ENCODE measurements at regions not wholly inside any gene's neighbourhood (a gene's known extent, or its start where the extent isn't known, plus 50 kb on each side); places are given as distances from the start of the nearest gene placed in this dataset.
"Not testable (repeated sequence)": the region's sequence is repeated elsewhere in the genome, so short reads cannot be mapped to it uniquely, and the experiment has no call there.

GRCh38 chr4:110414561-110414920, 61.4 kb upstream of the ENPEP start:
- H3K4me3 ChIP-seq: no peak overlapping the region
- DNase-seq (no peak), ATAC-seq (no peak)
- no peaks in the 10 kb centered on the region for H3K4me1 ChIP-seq
- intact Hi-C loops (cut with DNase I): no loop called here
- TF ChIP-seq CTCF (IDR thresholded peaks at IDR 0.05): no peak
- H3K36me3 ChIP-seq (ENCODE audit: insufficient read depth in 1 of 2, low read depth in 1 of 2): no peaks in the 10 kb centered on the region
- no peaks in the 10 kb centered on the region for H3K27me3 ChIP-seq (ENCODE audit: insufficient read depth in 3 of 3, low read length in 2 of 3)
- 35 to 76% (median 58%) methylated on average over 1 of the region's 1 CpG for WGBS, 3 donors
- no peaks in the 10 kb centered on the region for H3K9me3 ChIP-seq
- H3K27ac ChIP-seq: no peak overlapping the region

DNA sequence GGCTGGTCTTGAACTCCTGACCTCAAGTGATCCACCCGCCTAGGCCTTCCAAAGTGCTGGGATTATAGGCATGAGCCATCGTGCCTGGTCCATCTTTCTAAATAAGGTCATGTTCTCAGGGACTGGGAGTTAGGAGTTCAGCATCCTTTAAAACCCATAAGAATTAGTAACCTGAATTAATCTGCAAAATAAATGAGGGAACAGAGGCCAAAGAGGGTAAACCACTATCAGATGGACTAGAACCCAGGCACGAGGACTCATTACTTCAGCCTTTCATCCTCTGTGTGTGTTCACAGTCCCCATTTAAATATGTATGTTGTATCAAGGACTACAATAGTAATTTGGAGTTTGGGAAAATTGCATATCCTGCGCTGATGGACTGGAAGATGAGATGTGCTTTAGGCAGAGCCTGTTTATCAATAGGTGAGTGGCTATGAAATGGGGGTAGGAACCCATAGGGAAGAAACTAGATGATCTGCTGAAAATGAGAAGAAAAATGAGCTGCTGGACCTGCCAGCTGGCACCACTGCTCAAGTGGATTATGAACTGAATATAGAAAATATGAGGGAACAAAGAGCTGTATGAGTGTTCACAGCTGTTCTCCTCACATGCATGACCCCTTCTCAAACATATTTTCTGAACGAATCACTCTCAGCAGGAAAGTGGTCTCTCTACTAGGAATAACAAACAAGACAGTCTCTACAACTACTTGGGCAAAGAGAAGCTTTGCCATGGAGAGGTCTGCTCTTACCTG, 62.0 kb upstream of the ENPEP start:
- H3K4me3 ChIP-seq; intact Hi-C loops (cut with DNase I); ATAC-seq; H3K27me3 ChIP-seq (ENCODE audit: insufficient read depth in 3 of 3, low read length in 2 of 3); H3K27ac ChIP-seq; H3K9me3 ChIP-seq; H3K36me3 ChIP-seq (ENCODE audit: insufficient read depth in 1 of 2, low read depth in 1 of 2); DNase-seq; H3K4me1 ChIP-seq: not testable (repeated sequence)
- 49 to 54% (median 53%) methylated on average over 5 of the region's 5 CpGs for WGBS, 3 donors

- ATAC-seq (no peak), DNase-seq (no peak)
- intact Hi-C loops (cut with DNase I): no loop called here
- no peak for TF ChIP-seq CTCF (IDR thresholded peaks at IDR 0.05)
- Histone ChIP-seq H3K27ac (no peak overlapping the region), H3K9me3 (no peaks in the 10 kb centered on the region), H3K36me3 (ENCODE audit: insufficient read depth in 1 of 2, low read depth in 1 of 2) (no peaks in the 10 kb centered on the region), H3K27me3 (ENCODE audit: insufficient read depth in 3 of 3, low read length in 2 of 3) (no peaks in the 10 kb centered on the region), H3K4me1 (no peaks in the 10 kb centered on the region), H3K4me3 (no peak overlapping the region)
- 67 to 72% (median 70%) methylated on average over 5 of the region's 5 CpGs for WGBS, 3 donors
Observed at GRCh38 chr4:110412354-110413065, 63.4 kb upstream of the ENPEP start.

DNA sequence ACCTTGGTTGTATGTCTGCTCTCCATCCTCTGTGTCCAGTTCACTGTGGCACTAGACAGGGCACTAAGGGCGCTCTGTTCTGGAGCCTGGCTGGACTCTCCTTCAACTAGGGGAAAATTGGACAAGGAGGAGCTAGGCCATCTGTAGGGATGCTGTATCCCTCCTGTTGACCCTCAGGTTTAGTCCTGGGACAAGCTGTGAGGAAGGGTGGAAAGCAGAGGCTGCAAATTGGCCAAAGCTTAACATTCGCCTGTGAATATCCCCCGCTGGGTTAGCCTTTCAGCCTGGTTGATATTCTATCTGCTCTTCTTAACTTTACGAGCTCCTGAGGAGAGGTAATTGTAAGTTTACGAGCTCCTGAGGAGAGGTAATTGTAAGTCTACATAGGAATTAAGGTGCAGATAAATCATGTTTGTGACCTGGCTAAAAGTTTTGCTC, 64.4 kb upstream of the ENPEP start:
- H3K4me1 ChIP-seq: no peaks in the 10 kb centered on the region
- no peak for DNase-seq
- H3K27ac ChIP-seq: no peak overlapping the region
- WGBS, 3 donors: 90 to 96% (median 91%) methylated on average over 5 of the region's 5 CpGs
- H3K4me3 ChIP-seq: no peak overlapping the region
- no peak for TF ChIP-seq CTCF (IDR thresholded peaks at IDR 0.05)
- no peaks in the 10 kb centered on the region for H3K36me3 ChIP-seq (ENCODE audit: insufficient read depth in 1 of 2, low read depth in 1 of 2)
- ATAC-seq: no peak
- intact Hi-C loops (cut with DNase I): no loop called here
- H3K27me3 ChIP-seq (ENCODE audit: insufficient read depth in 3 of 3, low read length in 2 of 3): no peaks in the 10 kb centered on the region
- no peaks in the 10 kb centered on the region for H3K9me3 ChIP-seq

GRCh38 chr4:110410853-110411573, 64.9 kb upstream of the ENPEP start:
- intact Hi-C loops (cut with DNase I): not testable (repeated sequence)
- WGBS, 3 donors: 71 to 75% (median 72%) methylated on average over 14 to 24 of the region's 35 CpGs

More at GRCh38 chr4:110410853-110411573, 64.9 kb upstream of the ENPEP start:
- ATAC-seq; H3K4me1 ChIP-seq; H3K36me3 ChIP-seq (ENCODE audit: insufficient read depth in 1 of 2, low read depth in 1 of 2); H3K9me3 ChIP-seq; H3K27me3 ChIP-seq (ENCODE audit: insufficient read depth in 3 of 3, low read length in 2 of 3); H3K4me3 ChIP-seq; H3K27ac ChIP-seq: not testable (repeated sequence)
- DNase-seq: peak in 1 of 2 donors; percentile 20

Data from psoas muscle (tissue), 7 donors.